WTC11 (cell line): ENCODE measurements at regions not wholly inside any gene's neighbourhood (a gene's known extent, or its start where the extent isn't known, plus 50 kb on each side); places are given as distances from the start of the nearest gene placed in this dataset.

ENCODE experiments used
- ATAC-seq: fragments of 200-7000 bp; cut with Tn5 transposase; 2 replicates; pipeline ENCODE4 v1.10.0; 2021; ENCODE audit warnings: mild to moderate bottlenecking, moderate library complexity
- CTCF ChIA-PET: fragments of 300-600 bp; sonication (Branson Sonifier 250); formaldehyde crosslinking; loops from one replicate; lab custom pipeline; 2021; ENCODE audit warnings: antibody characterized with exemption; lab: Charles Lee
- POLR2A ChIA-PET: fragments of 350-600 bp; sonication (Branson Sonifier 250); formaldehyde crosslinking; loops from one replicate; lab custom pipeline; 2021; ENCODE audit warnings: antibody characterized with exemption; lab: Charles Lee
- DNase-seq: peaks from one replicate; pipeline ENCODE4 v3.0.0; 2021; ENCODE audit warnings: low spot score
- H3K27ac Mint-ChIP-seq: 2 replicates; pipeline ENCODE4 v1.8.0; 2021; ENCODE audit warnings: mixed read lengths
- H3K27me3 Mint-ChIP-seq: 2 replicates; pipeline ENCODE4 v1.8.0; 2021; ENCODE audit warnings: low read depth, mild to moderate bottlenecking, moderate library complexity, mixed read lengths
- H3K36me3 Mint-ChIP-seq: 2 replicates; pipeline ENCODE4 v1.8.0; 2021; ENCODE audit warnings: mixed read lengths
- H3K4me1 Mint-ChIP-seq: 2 replicates; pipeline ENCODE4 v1.8.0; 2022; ENCODE audit warnings: mixed read lengths
- H3K4me3 Mint-ChIP-seq: 2 replicates; pipeline ENCODE4 v1.8.0; 2021; ENCODE audit warnings: mild to moderate bottlenecking, moderate library complexity, mixed read lengths
- H3K9me3 Mint-ChIP-seq: 2 replicates; pipeline ENCODE4 v1.8.0; 2021; ENCODE audit warnings: mixed read lengths
- ARID4B ChIP-seq: sonication (generic); formaldehyde crosslinking; IDR thresholded peaks from 2 replicates; pipeline ENCODE4 v1.8.0; 2023; ENCODE audit warnings: missing genetic modification reagents, mild to moderate bottlenecking, borderline replicate concordance
- FOXP1 ChIP-seq: sonication (generic); formaldehyde crosslinking; IDR thresholded peaks from 2 replicates; pipeline ENCODE4 v1.8.0; 2022; ENCODE audit warnings: missing genetic modification reagents, mild to moderate bottlenecking, moderate library complexity, borderline replicate concordance
- HMGA2 ChIP-seq: fragments of 250-450 bp; sonication (Bioruptor Pico); IDR thresholded peaks from 2 replicates; pipeline ENCODE4 v1.4.0; 2021; ENCODE audit warnings: mild to moderate bottlenecking, moderate library complexity
- KAT7 ChIP-seq: sonication (generic); formaldehyde crosslinking; IDR thresholded peaks from 2 replicates; pipeline ENCODE4 v1.8.1; 2023; ENCODE audit warnings: missing genetic modification reagents, mild to moderate bottlenecking, borderline replicate concordance
- MXD4 ChIP-seq: fragments of 250-450 bp; sonication (Bioruptor Pico); IDR thresholded peaks from 2 replicates; pipeline ENCODE4 v1.8.0; 2021; ENCODE audit warnings: mild to moderate bottlenecking, moderate library complexity, borderline replicate concordance
- NR1H2 ChIP-seq: sonication (generic); formaldehyde crosslinking; IDR thresholded peaks from 2 replicates; pipeline ENCODE4 v1.9.0; 2021; ENCODE audit warnings: mild to moderate bottlenecking, moderate library complexity, missing genetic modification reagents
- SP1 ChIP-seq: sonication (generic); formaldehyde crosslinking; conservative IDR thresholded peaks from 2 replicates; pipeline ENCODE4 v1.8.1; 2022; ENCODE audit warnings: missing genetic modification reagents
- TP53 ChIP-seq: sonication (generic); formaldehyde crosslinking; IDR thresholded peaks from 2 replicates; pipeline ENCODE4 v1.8.1; 2023; ENCODE audit warnings: mild to moderate bottlenecking, missing genetic modification reagents
- ZBTB21 ChIP-seq: sonication (generic); formaldehyde crosslinking; IDR thresholded peaks from 2 replicates; pipeline ENCODE4 v1.8.1; 2023; ENCODE audit warnings: mild to moderate bottlenecking, missing genetic modification reagents, borderline replicate concordance
- ZNF219 ChIP-seq: sonication (generic); formaldehyde crosslinking; IDR thresholded peaks from 2 replicates; pipeline ENCODE4 v1.8.0; 2023; ENCODE audit warnings: missing genetic modification reagents, mild to moderate bottlenecking, borderline replicate concordance
- ZNF232 ChIP-seq: sonication (generic); formaldehyde crosslinking; IDR thresholded peaks from 2 replicates; pipeline ENCODE4 v1.8.0; 2022; ENCODE audit warnings: mild to moderate bottlenecking, missing genetic modification reagents
- ZNF396 ChIP-seq: fragments of 250-450 bp; sonication (Bioruptor Pico); IDR thresholded peaks from 2 replicates; pipeline ENCODE4 v1.8.0; 2021; ENCODE audit warnings: mild to moderate bottlenecking, moderate library complexity, borderline replicate concordance
- ZNF423 ChIP-seq: fragments of 250-450 bp; sonication (Bioruptor Pico); IDR thresholded peaks from 2 replicates; pipeline ENCODE4 v2.1.2; 2022; ENCODE audit warnings: mild to moderate bottlenecking, moderate library complexity
- ZNF425 ChIP-seq: fragments of 250-450 bp; sonication (Bioruptor Pico); conservative IDR thresholded peaks from 2 replicates; pipeline ENCODE4 v1.9.0; 2021; ENCODE audit warnings: mild to moderate bottlenecking
- TF ChIP-seq, protein P1 (sequence below): sonication (generic); formaldehyde crosslinking; IDR thresholded peaks from 2 replicates; pipeline ENCODE4 v1.8.1; 2023; ENCODE audit warnings: mild to moderate bottlenecking, missing genetic modification reagents, moderate library complexity
- TF ChIP-seq, protein P2 (sequence below): sonication (generic); formaldehyde crosslinking; IDR thresholded peaks from 2 replicates; pipeline ENCODE4 v1.8.0; 2022; ENCODE audit warnings: mild to moderate bottlenecking, missing genetic modification reagents
- TF ChIP-seq, protein P3 (sequence below): sonication (generic); formaldehyde crosslinking; IDR thresholded peaks from 2 replicates; pipeline ENCODE4 v1.8.1; 2022; ENCODE audit warnings: low read depth, mild to moderate bottlenecking, moderate library complexity, missing genetic modification reagents, borderline replicate concordance
- TF ChIP-seq, protein P4 (sequence below): fragments of 250-450 bp; sonication (Bioruptor Pico); IDR thresholded peaks from 2 replicates; pipeline ENCODE4 v2.1.2; 2022; ENCODE audit warnings: mild to moderate bottlenecking, moderate library complexity
- TF ChIP-seq, protein P5 (sequence below): fragments of 250-450 bp; sonication (Bioruptor Pico); IDR thresholded peaks from 2 replicates; pipeline ENCODE4 v1.8.0; 2021; ENCODE audit warnings: mild to moderate bottlenecking
- TF ChIP-seq, protein P6 (sequence below): fragments of 200-600 bp; IDR thresholded peaks from 2 replicates; pipeline ENCODE4 v1.8.0; 2022; ENCODE audit warnings: antibody characterized with exemption

DNA sequence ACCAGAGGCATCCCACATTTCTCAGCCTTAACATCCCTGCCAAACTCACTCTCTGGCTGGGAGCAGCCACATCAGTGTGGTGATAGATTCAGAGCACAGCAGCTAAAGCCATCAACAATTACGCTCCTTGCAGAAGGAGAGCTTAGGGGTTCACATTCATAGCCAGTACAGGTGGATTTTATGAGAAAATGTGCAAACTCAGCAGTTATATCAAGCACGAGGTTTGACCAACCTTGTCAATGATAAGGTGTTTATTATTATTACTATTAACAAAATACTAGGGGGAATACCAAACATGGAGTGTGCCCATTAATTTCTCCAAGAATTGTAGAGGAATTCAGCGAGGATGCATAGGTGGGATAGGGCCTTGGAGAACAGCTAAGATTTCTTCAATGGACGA, 362.3 kb downstream of the WDR11 start (continued):
- TF ChIP-seq, protein P1, sequence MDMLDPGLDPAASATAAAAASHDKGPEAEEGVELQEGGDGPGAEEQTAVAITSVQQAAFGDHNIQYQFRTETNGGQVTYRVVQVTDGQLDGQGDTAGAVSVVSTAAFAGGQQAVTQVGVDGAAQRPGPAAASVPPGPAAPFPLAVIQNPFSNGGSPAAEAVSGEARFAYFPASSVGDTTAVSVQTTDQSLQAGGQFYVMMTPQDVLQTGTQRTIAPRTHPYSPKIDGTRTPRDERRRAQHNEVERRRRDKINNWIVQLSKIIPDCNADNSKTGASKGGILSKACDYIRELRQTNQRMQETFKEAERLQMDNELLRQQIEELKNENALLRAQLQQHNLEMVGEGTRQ (CRISPR knock-in tag), result no peak
- TF ChIP-seq NR1H2 (CRISPR knock-in tag), result no peak
- no peak for TF ChIP-seq TP53 (CRISPR knock-in tag)

- Mint-ChIP-seq H3K4me1 (no peaks in the 10 kb centered on the region; the same call in 1 of the 2 replicates), H3K9me3 (no peaks in the 10 kb centered on the region), H3K36me3 (no peaks in the 10 kb centered on the region), H3K27me3 (no peaks in the 10 kb centered on the region), H3K27ac (no peak overlapping the region), H3K4me3 (no peak overlapping the region)
- DNase-seq (no peak), ATAC-seq (no peak)
- ChIA-PET POLR2A (no interaction called here), CTCF (interaction anchor here (0.6 kb wide), 1 partner anchor 91 kb away, joined by 3 read pairs; no protein-coding TSS in a partner anchor)
- TF ChIP-seq, protein P2, sequence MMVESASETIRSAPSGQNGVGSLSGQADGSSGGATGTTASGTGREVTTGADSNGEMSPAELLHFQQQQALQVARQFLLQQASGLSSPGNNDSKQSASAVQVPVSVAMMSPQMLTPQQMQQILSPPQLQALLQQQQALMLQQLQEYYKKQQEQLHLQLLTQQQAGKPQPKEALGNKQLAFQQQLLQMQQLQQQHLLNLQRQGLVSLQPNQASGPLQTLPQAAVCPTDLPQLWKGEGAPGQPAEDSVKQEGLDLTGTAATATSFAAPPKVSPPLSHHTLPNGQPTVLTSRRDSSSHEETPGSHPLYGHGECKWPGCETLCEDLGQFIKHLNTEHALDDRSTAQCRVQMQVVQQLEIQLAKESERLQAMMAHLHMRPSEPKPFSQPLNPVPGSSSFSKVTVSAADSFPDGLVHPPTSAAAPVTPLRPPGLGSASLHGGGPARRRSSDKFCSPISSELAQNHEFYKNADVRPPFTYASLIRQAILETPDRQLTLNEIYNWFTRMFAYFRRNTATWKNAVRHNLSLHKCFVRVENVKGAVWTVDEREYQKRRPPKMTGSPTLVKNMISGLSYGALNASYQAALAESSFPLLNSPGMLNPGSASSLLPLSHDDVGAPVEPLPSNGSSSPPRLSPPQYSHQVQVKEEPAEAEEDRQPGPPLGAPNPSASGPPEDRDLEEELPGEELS (CRISPR knock-in tag), result no peak
- TF ChIP-seq HMGA2 (CRISPR knock-in tag) (no peak), ZBTB21 (CRISPR knock-in tag) (no peak), ARID4B (no peak), NR1H2 (CRISPR knock-in tag) (no peak), ZNF219 (no peak), ZNF423 (no peak), KAT7 (no peak), FOXP1 (no peak), ZNF425 (CRISPR knock-in tag) (no peak), SP1 (no peak), MXD4 (CRISPR knock-in tag) (no peak), ZNF232 (CRISPR knock-in tag) (no peak), ZNF396 (no peak)
- TF ChIP-seq, protein P3, sequence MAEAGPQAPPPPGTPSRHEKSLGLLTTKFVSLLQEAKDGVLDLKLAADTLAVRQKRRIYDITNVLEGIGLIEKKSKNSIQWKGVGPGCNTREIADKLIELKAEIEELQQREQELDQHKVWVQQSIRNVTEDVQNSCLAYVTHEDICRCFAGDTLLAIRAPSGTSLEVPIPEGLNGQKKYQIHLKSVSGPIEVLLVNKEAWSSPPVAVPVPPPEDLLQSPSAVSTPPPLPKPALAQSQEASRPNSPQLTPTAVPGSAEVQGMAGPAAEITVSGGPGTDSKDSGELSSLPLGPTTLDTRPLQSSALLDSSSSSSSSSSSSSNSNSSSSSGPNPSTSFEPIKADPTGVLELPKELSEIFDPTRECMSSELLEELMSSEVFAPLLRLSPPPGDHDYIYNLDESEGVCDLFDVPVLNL (CRISPR knock-in tag), result no peak
- TF ChIP-seq, protein P4, sequence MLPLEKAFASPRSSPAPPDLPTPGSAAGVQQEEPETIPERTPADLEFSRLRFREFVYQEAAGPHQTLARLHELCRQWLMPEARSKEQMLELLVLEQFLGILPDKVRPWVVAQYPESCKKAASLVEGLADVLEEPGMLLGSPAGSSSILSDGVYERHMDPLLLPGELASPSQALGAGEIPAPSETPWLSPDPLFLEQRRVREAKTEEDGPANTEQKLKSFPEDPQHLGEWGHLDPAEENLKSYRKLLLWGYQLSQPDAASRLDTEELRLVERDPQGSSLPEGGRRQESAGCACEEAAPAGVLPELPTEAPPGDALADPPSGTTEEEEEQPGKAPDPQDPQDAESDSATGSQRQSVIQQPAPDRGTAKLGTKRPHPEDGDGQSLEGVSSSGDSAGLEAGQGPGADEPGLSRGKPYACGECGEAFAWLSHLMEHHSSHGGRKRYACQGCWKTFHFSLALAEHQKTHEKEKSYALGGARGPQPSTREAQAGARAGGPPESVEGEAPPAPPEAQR, result no peak
- TF ChIP-seq, protein P5, sequence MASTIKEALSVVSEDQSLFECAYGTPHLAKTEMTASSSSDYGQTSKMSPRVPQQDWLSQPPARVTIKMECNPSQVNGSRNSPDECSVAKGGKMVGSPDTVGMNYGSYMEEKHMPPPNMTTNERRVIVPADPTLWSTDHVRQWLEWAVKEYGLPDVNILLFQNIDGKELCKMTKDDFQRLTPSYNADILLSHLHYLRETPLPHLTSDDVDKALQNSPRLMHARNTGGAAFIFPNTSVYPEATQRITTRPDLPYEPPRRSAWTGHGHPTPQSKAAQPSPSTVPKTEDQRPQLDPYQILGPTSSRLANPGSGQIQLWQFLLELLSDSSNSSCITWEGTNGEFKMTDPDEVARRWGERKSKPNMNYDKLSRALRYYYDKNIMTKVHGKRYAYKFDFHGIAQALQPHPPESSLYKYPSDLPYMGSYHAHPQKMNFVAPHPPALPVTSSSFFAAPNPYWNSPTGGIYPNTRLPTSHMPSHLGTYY (CRISPR knock-in tag), result no peak
- TF ChIP-seq, protein P6, sequence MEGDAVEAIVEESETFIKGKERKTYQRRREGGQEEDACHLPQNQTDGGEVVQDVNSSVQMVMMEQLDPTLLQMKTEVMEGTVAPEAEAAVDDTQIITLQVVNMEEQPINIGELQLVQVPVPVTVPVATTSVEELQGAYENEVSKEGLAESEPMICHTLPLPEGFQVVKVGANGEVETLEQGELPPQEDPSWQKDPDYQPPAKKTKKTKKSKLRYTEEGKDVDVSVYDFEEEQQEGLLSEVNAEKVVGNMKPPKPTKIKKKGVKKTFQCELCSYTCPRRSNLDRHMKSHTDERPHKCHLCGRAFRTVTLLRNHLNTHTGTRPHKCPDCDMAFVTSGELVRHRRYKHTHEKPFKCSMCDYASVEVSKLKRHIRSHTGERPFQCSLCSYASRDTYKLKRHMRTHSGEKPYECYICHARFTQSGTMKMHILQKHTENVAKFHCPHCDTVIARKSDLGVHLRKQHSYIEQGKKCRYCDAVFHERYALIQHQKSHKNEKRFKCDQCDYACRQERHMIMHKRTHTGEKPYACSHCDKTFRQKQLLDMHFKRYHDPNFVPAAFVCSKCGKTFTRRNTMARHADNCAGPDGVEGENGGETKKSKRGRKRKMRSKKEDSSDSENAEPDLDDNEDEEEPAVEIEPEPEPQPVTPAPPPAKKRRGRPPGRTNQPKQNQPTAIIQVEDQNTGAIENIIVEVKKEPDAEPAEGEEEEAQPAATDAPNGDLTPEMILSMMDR, result no peak
Observed at GRCh38 chr10:121216295-121216694, 365.1 kb downstream of the WDR11 start.
